Caco-2 (cell line): ENCODE measurements at regions not wholly inside any gene's neighbourhood (a gene's known extent, or its start where the extent isn't known, plus 50 kb on each side); places are given as distances from the start of the nearest gene placed in this dataset.

Experiments used
- BruUV-seq: library from RNA; stranded (reverse); fragments of 400-500 nt; replicated peaks from 2 replicates; lab custom pipeline; 2021; lab: Mats Ljungman, UMichigan
- CTCF ChIA-PET: fragments of 300-600 bp; sonication (Branson Sonifier 250); formaldehyde crosslinking; loops from one replicate; lab custom pipeline; 2022; ENCODE audit warnings: antibody characterized with exemption; lab: Charles Lee
- POLR2A ChIA-PET: fragments of 300-600 bp; sonication (Branson Sonifier 250); formaldehyde crosslinking; loops from one replicate; lab custom pipeline; 2022; ENCODE audit warnings: antibody characterized with exemption; lab: Charles Lee
- DNase-seq, 2 experiments: peaks; one replicate each; pipeline versions ENCODE4 v3.0.0 to v3.0.0-alpha.2; 2020 to 2022
- H3K27me3 ChIP-seq: replicated peaks from 2 replicates; pipeline ENCODE4 v1.6.0; 2011; ENCODE audit warnings: low read length; ENCODE audit not compliant: control insufficient read depth, insufficient read depth
- H3K36me3 ChIP-seq: 2 replicates; pipeline ENCODE4 v1.5.1; 2011; ENCODE audit warnings: low read length; ENCODE audit not compliant: control insufficient read depth, insufficient read depth
- H3K4me1 ChIP-seq: fragments of 250-450 bp; sonication (Bioruptor Pico); 2 replicates; pipeline ENCODE4 v1.5.1; 2020; ENCODE audit warnings: mild to moderate bottlenecking
- H3K4me3 ChIP-seq: 2 replicates; pipeline ENCODE4 v1.5.1; 2011; ENCODE audit warnings: low read depth, mild to moderate bottlenecking, control low read depth, low read length
- H3K9me3 ChIP-seq: fragments of 250-450 bp; sonication (Bioruptor Pico); 2 replicates; pipeline ENCODE4 v1.5.1; 2020; ENCODE audit warnings: mild to moderate bottlenecking, moderate library complexity
- H3K27ac Mint-ChIP-seq: one replicate; pipeline ENCODE4 v1.8.0; 2022; ENCODE audit warnings: mixed read lengths; ENCODE audit not compliant: unreplicated experiment
- H3K27me3 Mint-ChIP-seq: one replicate; pipeline ENCODE4 v1.8.0; 2022; ENCODE audit warnings: mixed read lengths; ENCODE audit not compliant: insufficient read depth, unreplicated experiment
- H3K36me3 Mint-ChIP-seq: one replicate; pipeline ENCODE4 v1.8.0; 2022; ENCODE audit warnings: mild to moderate bottlenecking, mixed read lengths; ENCODE audit not compliant: insufficient read depth, unreplicated experiment
- H3K4me1 Mint-ChIP-seq: one replicate; pipeline ENCODE4 v1.8.0; 2022; ENCODE audit warnings: low read depth, mixed read lengths; ENCODE audit not compliant: unreplicated experiment
- H3K4me3 Mint-ChIP-seq: one replicate; pipeline ENCODE4 v1.8.0; 2022; ENCODE audit warnings: mild to moderate bottlenecking, moderate library complexity, mixed read lengths; ENCODE audit not compliant: unreplicated experiment
- H3K9me3 Mint-ChIP-seq: one replicate; pipeline ENCODE4 v1.8.0; 2022; ENCODE audit warnings: mixed read lengths; ENCODE audit not compliant: unreplicated experiment
- intact Hi-C: fragments of 100-400 bp; cut with micrococcal nuclease; formaldehyde crosslinking; loops from one replicate; pipeline ENCODE4 v1.10.0; 2022; ENCODE audit not compliant: unreplicated experiment
- TF ChIP-seq, protein P1 (sequence below), 2 experiments: fragments of 200-600 bp in 1 of 2; IDR thresholded peaks; 1 replicate in 1 of 2; 2 replicates in 1 of 2; pipeline versions ENCODE4 v1.5.1 to v1.8.0; 2011 to 2022; ENCODE audit warnings: antibody characterized with exemption in 1 of 2, control low read depth in 1 of 2, inconsistent platforms in 1 of 2, low read depth in 1 of 2, low read length in 1 of 2, mild to moderate bottlenecking in 1 of 2, moderate library complexity in 1 of 2; ENCODE audit not compliant: insufficient read depth in 1 of 2, severe bottlenecking in 1 of 2, unreplicated experiment in 1 of 2

DNA sequence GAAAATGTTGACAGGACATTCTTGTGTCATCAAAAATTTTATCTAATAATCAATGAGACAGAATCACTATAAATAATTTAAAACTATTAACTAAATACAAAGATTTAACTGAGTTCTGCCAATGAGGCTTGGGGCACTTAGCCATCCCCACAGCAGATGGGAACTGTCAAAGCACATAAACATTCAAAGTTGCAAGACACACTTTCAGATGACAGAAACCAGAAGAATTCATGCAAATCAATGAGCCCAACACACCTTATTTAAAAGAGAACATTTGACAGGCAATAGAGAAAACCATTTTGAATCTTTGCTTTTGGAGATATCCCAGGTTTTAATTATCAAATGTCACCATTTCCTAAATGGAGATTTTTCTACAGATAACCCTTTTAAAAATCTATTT, 566.2 kb downstream of the IRS1 start:
- Mint-ChIP-seq H3K4me3 (no peak overlapping the region), H3K9me3 (no peaks in the 10 kb centered on the region), H3K27ac (no peak overlapping the region), H3K36me3 (no peaks in the 10 kb centered on the region), H3K27me3 (no peaks in the 10 kb centered on the region), H3K4me1 (no peaks in the 10 kb centered on the region)
- no TSS peak for BruUV-seq
- no peak overlapping the region for H3K4me3 ChIP-seq
- no peaks in the 10 kb centered on the region for H3K27me3 ChIP-seq
- intact Hi-C loops, result no loop called here
- H3K36me3 ChIP-seq, result no peaks in the 10 kb centered on the region
- no peaks in the 10 kb centered on the region for H3K9me3 ChIP-seq
- CTCF ChIA-PET, result no interaction called here
- DNase-seq, result no peak
- H3K4me1 ChIP-seq, result no peaks in the 10 kb centered on the region
- POLR2A ChIA-PET, result no interaction called here
- TF ChIP-seq, protein P1, sequence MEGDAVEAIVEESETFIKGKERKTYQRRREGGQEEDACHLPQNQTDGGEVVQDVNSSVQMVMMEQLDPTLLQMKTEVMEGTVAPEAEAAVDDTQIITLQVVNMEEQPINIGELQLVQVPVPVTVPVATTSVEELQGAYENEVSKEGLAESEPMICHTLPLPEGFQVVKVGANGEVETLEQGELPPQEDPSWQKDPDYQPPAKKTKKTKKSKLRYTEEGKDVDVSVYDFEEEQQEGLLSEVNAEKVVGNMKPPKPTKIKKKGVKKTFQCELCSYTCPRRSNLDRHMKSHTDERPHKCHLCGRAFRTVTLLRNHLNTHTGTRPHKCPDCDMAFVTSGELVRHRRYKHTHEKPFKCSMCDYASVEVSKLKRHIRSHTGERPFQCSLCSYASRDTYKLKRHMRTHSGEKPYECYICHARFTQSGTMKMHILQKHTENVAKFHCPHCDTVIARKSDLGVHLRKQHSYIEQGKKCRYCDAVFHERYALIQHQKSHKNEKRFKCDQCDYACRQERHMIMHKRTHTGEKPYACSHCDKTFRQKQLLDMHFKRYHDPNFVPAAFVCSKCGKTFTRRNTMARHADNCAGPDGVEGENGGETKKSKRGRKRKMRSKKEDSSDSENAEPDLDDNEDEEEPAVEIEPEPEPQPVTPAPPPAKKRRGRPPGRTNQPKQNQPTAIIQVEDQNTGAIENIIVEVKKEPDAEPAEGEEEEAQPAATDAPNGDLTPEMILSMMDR (IDR thresholded peaks at IDR 0.05; ENCODE audit: insufficient read depth in 1 of 2, low read depth in 1 of 2, low read length in 1 of 2, severe bottlenecking in 1 of 2, unreplicated experiment in 1 of 2), result no peak

DNA sequence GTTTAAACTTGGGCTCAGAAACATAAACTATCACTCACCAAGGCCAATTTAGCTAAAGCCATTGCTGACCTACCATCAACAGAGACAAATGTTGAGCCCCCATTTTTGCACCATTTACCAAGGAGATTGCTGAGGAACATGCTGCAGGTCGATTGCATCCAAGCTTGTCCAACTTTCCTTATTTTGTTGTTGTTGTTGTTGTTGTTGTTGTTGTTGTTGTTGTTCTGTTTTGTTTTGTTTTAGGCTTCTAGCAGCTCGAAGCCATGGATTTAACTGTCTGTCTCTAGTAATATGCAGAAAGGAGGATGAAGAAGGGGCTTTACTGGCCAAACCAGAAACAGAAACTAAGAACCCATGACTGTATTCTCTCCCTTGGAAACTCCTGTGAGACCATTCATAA, 571.5 kb downstream of the IRS1 start:
- Mint-ChIP-seq H3K4me1 (no peaks in the 10 kb centered on the region), H3K4me3 (no peak overlapping the region), H3K27ac (no peak overlapping the region), H3K36me3 (no peaks in the 10 kb centered on the region), H3K27me3 (no peaks in the 10 kb centered on the region), H3K9me3 (no peaks in the 10 kb centered on the region)
- CTCF ChIA-PET, result no interaction called here
- intact Hi-C loops, result no loop called here
- H3K4me1 ChIP-seq, result no peaks in the 10 kb centered on the region
- DNase-seq, result no peak
- H3K4me3 ChIP-seq, result no peak overlapping the region
- no peaks in the 10 kb centered on the region for H3K9me3 ChIP-seq
- POLR2A ChIA-PET, result no interaction called here
- TF ChIP-seq, protein P1 (IDR thresholded peaks at IDR 0.05; ENCODE audit: insufficient read depth in 1 of 2, low read depth in 1 of 2, low read length in 1 of 2, severe bottlenecking in 1 of 2, unreplicated experiment in 1 of 2), result no peak
- H3K27me3 ChIP-seq, result no peaks in the 10 kb centered on the region
- BruUV-seq, result no TSS peak
- H3K36me3 ChIP-seq, result no peaks in the 10 kb centered on the region

DNA sequence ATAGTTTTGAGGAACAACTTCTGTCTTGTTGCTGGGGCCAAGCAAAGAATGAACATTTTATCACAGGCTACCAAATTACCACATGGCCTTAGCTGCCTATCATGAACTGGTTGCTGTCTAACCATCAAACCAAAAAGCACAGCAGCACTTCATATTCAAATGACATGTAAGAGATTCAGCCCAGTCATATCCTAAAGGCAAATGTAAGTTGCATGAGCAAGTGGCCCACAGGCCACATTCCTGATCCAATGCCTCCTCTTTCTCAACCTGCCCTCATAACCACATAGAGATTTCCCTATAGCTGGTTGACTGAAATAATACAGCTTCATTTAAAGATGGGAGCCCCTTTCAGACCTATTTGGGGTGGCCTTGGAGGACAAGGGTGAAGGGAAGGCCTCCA, 572.3 kb downstream of the IRS1 start:
- no TSS peak for BruUV-seq

More for the DNA sequence above, 572.3 kb downstream of the IRS1 start:
- ChIA-PET CTCF (no interaction called here), POLR2A (no interaction called here)
- H3K4me3 Mint-ChIP-seq, result no peak overlapping the region
- H3K36me3 ChIP-seq, result no peaks in the 10 kb centered on the region
- H3K4me1 Mint-ChIP-seq, result no peaks in the 10 kb centered on the region
- H3K27ac Mint-ChIP-seq, result no peak overlapping the region
- no peaks in the 10 kb centered on the region for H3K9me3 ChIP-seq
- no peak for DNase-seq
- H3K9me3 Mint-ChIP-seq, result no peaks in the 10 kb centered on the region
- H3K4me3 ChIP-seq, result no peak overlapping the region
- no peaks in the 10 kb centered on the region for H3K27me3 Mint-ChIP-seq
- TF ChIP-seq, protein P1 (IDR thresholded peaks at IDR 0.05; ENCODE audit: insufficient read depth in 1 of 2, low read depth in 1 of 2, low read length in 1 of 2, severe bottlenecking in 1 of 2, unreplicated experiment in 1 of 2), result no peak
- no peaks in the 10 kb centered on the region for H3K27me3 ChIP-seq
- H3K36me3 Mint-ChIP-seq, result no peaks in the 10 kb centered on the region
- no peaks in the 10 kb centered on the region for H3K4me1 ChIP-seq
- intact Hi-C loops, result no loop called here
